ENCODE measurements at regions not wholly inside any gene's neighbourhood (a gene's known extent, or its start where the extent isn't known, plus 50 kb on each side); places are given as distances from the start of the nearest gene placed in this dataset.
"Not testable (repeated sequence)": the region's sequence is repeated elsewhere in the genome, so short reads cannot be mapped to it uniquely, and the experiment has no call there.

DNA sequence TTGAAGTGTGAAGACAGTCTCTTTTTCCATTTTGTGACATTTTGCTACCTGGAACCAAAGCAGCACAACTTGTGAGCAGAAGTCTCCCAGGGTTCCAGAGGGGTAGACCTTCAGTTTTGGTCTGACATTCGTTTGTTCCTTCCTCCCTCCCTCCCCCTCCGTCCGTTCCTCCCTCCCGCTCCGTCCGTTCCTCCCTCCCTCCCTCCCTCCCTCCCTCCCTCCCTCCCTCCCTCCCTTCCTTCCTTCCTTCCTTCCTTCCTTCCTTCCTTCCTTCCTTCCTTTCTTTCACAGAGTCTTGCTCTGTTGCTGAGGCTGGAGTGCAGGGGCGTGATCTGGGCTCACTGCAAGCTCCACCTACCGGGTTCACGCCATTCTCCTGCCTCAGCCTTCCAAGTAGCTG lies 131.2 kb upstream of the MALRD1 start:
- not testable (repeated sequence) for TF ChIP-seq EZH2 (IDR thresholded peaks at IDR 0.05; ENCODE audit: borderline replicate concordance, low read depth, low read length, severe bottlenecking); CTCF (IDR thresholded peaks at IDR 0.05; ENCODE audit: borderline replicate concordance, extremely low read depth, low read length, poor library complexity, severe bottlenecking)
